GM19240 (cell line): ENCODE measurements at regions not wholly inside any gene's neighbourhood (a gene's known extent, or its start where the extent isn't known, plus 50 kb on each side); places are given as distances from the start of the nearest gene placed in this dataset.

Experiments used
- DNase-seq: peaks from one replicate; pipeline ENCODE4 v3.0.0; 2011; ENCODE audit warnings: low spot score; ENCODE audit not compliant: insufficient read length

DNA sequence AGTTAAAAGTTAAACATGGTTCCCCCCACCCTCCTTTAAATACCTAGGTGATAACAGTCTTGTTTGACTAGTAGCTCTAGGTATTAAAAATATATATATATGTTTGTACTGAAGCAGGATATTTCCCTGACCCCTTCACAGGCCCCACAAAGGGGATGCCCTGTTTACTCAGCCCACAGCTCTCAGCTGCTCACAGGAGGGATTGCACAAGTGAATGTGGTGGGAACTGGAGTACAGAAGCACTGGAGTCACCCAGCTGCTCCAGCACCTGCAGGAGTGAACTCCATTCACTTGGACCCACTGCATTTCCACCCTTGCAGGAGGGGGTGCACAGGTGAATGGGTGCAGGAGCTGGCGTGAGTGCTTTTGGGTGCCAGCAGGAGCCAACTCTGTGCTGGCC is 99.3 kb upstream of the TLR3 start:
- DNase-seq: no peak

DNA sequence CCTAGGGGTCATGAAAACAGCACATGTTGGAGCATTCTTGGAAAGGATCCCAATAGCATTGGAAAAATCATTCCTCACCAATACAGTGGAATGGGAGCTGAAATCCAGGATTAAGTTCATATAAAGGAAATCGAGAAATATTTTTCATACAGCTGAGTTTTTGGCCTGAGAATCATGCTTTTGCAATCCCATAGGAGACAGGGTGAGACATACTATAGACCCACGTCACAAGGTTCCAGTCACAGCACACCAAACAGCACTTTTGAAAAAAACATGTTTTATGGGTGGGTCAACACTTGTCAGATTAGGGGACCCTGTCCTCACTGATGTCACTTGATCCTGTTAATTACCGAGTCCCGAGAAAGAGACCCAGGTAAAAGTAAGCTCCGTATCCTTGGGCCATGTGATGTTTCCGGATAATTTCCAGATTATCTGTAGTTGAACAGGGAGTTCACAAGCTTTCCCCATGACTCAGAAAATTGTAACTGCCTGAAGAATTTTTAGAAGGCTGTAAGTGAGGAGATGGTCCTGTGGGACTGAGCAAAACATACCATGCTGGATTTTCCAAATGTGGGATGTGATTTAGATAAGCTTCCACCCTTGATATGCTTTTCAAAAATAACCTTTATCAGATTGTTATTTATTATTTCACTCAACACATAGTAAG is 80.9 kb upstream of the TLR3 start:
- DNase-seq: no peak

DNA sequence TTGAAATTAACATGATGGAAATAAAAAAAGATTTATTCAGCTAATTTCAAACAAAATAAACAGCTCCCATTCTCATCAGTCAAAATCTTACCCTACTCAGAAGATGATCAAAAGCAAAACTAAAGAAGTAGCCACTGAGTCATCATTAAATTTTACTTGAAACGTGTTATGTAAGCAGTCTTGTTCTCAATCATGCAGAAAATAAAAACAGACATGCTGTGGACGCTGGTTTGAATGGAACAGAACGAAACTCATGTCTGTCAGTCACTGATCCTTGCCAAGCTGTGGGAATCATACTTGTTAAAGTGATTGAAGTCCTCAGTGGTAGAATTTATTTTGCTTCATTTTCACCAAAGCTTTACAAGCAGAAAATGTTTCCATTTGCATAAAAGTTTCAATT is 77.2 kb upstream of the TLR3 start:
- DNase-seq: no peak

DNA sequence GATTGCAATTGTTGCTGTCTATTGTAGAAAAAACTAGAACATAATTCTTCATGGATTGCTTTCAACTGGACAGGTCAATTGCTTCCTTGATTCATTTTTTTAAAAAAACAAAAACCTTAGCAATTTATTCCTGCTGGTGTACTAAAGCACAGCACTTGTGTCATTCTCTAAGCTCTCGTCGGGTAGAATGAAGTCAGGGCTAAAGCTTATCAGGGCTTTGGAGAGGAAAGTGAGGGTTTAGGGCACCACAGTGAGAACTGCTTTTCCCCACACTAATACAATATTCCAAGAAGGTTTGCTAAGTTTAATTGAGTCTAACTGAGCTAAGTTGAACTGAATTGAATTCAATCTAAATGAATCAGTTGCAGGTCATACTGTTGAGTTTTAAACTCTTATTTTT is 76.4 kb upstream of the TLR3 start:
- DNase-seq: no peak

DNA sequence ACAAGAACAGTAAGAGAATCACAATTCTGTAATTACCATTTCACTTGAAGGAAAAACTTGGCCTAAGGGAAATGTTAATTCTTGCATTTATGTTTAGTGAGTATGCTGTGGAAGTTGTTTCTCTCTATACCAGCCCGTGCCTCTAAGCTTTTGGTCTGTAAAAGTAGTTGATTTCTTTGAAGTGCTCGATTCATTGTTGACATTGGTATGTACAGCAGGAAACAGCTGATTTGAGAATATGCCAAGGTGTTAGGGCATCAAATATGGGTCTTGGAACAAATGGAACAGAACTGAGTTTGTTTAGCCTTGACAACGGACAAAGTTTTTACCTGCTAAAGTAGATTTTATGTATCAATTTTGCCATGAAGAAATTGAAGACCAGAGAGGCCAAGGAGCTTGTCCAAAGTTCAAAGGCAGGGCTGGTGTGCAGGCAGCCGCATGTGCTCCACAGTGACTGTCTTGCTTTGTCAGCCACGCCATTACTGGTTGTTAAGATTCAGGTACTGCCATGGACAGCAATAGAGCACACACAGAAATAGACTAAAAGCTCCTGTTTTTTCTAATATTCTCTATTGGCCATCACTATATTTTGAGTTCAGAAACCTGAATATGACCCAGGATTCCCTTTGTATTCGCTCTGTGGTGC is 75.5 kb upstream of the TLR3 start:
- DNase-seq: no peak

DNA sequence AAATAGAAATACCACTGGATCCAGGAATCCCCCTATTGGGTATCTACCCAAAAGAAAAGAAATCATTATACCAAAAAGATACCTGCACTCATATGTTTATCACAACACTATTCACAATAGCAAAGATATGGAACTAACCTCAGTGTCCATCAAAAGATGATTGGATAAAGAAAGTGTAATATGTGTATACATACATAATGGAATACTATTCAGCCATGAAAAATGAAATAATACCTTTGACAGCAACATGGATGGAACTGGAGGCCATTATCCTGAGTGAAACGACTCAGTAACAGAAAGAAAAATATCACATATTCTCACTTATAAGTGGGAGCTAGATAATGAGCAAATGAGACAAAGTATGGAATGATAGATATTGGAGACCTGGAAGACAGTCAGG is 74.2 kb upstream of the TLR3 start:
- DNase-seq: no peak

DNA sequence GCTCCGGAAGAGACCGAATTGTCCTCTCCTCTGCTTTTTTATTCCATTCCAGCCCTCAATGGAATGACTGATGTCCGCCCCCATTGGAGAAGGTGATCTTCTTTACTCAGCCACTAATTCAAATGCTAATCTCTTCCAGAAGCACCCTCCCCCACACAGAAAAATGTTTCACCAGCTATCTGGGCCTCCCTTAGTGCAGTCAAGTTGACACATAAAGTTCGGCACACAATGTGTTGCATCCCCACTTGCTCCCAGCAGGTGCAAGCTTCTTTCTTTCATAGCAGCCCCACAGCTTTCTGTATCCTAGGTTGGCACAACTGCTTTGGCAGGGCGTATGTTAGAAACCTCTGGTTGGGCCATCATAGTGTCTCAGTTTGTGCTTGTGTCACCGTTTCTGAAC is 73.3 kb upstream of the TLR3 start:
- no peak for DNase-seq

DNA sequence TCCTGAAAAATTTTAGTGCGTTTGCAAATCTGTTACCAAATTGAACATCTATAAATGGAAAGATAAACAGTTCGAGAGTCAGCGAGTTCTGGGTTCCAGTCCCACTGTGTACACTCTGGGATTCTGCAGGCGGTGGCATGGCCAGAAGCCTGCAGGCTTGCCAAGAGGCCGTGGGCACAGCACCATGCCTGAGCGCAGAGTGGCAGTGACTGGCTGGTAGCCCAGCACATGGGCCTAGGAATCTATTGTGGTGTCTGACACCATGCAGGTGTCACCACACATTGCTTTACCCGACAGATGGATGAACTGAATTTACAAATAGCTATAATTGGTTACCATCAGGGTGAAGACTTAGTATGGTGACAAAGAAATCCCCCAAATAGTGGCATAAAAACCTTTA is 71.7 kb upstream of the TLR3 start:
- DNase-seq: no peak

DNA sequence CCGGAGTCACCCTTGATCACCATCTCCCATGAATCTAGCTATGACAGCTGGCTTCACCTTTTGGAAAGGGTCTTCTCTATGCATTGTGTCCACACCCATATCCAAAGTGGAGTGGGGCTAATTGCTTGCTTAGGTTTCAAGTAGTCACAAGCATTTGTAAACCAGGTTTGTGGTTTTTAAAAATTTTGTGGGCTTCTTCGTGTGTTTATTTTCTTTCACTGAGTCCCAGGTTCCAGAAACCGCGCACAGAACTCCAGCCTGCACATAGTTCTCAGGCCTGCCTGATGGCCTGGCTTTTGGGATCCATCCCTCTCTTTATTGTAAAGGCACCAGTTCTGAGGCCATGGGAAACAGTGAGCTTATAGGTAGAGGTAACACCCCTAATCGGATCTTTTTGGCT is 70.2 kb upstream of the TLR3 start:
- no peak for DNase-seq

DNA sequence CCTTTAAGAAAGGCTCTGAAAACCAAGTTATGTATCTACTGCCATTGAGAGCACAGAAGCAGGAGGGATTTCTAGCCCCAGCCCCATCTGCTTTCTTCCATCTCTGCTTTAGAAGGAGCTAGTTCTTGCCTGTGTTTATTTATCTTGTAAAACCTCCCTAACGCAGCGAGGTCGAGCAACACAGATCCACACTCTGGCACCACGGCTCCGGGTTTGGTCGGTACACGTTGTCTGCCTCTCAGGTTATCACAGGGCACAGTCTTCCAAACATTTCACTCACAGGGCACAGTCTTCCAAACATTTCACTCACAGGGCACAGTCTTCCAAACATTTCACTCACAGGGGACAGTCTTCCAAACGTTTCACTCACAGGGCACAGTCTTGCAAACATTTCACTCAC is 69.7 kb upstream of the TLR3 start:
- DNase-seq: no peak

DNA sequence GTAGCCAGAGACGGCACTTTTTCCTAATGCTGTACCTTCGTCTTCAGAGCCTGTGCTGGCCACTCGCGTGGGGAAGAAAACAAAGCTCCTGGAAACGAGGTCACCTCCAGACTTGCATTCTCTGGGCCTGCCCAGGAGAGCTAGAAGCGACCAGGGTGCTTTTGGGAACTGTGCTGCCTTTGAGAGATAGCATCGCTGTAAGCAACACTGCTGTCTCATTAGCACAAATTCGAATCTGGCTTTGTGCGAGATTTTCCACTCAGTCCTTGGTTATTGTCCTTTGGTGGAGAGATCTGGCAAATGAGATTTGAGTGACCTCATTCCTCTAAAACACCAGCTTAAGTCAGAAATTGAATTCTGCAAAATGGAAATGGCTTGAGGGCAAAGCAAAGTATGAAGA is 66.1 kb upstream of the TLR3 start:
- no peak for DNase-seq

DNA sequence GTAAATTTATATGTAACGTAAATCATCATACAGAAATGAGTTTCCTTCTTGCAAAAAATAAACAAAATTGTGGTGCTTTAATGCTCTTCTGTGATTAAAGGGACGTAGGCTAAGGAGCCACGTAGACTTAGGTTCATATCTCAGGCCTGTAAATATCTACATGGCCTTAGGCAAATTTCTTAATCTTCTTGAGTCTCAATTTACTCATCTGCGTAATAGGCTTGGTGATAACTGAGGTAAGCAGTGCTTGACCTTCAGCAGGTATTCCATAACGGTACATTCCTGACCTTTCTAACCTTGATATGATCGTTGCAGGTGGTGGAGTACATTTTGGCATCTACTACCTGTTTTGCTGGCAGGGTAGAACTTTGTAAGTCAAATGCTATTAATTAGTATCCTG is 65.2 kb upstream of the TLR3 start:
- no peak for DNase-seq

DNA sequence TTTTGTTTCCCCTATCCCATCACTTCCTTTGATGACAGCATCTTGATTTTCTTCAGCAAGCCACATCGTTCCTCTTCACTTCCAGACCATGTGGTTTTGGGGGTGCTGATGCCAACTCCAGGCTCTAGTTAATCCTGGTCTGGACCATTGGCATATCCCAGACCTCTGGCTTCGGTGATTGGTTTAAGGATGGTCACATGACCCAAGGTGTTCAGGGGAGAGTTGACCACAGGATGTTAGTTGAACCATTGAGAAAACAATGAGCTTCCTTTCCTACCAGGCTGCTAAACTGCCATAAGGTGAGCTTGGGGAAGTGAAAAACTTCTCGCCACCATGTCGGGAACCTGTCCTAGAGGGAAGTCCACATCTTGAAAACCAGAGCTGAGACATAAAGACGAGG is 60.9 kb upstream of the TLR3 start:
- no peak for DNase-seq

DNA sequence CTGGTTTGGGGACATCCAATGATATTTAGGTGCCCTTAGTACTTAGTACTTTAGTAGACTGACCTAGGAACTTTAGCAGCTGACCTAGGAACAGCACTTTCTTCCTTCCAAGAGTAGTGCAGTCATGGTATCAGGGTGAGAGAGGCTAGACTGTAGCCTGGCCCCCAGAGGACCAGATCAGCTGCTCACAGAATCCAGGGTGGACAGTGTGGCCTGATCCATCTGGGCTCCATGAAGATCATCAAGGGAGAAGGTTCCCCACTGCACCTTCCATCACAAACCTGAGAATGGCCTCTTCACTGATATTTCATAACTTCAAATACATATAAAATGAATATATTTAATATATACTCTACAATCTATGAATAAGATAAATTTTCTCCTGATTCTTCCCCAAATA is 59.0 kb upstream of the TLR3 start:
- no peak for DNase-seq

DNA sequence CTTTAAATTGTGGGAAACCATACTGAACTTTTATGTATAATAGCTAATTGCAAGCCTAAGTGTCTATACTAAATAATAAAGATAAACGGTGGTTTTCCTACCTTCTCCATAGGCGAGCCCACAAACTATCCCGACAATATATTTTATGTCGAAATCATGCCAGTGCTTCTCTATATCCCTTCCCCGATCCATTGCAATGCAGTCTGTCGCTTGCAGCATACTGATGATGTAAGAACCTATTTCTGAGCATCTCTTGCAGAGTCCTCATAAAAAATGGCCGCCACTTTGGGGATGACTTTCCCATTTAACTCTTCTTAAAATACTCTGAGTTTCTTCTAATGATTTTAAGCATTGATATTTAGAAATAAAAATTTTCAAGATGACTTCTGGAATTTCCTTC is 58.1 kb upstream of the TLR3 start:
- DNase-seq: no peak

DNA sequence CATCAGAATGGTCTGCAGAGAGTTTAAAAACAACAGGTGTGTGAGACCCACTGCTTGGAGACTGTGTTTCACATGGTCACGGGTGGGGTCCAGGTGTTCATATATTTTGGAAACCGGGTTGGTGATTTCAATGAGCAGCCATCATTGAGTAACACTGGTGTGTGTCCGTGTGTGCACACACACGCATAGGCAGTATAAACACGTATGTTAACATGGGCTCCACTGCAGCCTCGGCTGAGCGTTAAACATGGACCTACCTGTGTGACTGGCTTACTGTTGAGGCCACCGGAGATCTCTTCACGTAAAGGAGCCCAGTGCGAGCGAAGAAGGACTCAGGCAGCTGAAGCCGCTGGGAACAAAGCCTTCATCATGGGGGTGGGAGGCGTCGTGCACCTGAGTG is 56.9 kb upstream of the TLR3 start:
- no peak for DNase-seq

DNA sequence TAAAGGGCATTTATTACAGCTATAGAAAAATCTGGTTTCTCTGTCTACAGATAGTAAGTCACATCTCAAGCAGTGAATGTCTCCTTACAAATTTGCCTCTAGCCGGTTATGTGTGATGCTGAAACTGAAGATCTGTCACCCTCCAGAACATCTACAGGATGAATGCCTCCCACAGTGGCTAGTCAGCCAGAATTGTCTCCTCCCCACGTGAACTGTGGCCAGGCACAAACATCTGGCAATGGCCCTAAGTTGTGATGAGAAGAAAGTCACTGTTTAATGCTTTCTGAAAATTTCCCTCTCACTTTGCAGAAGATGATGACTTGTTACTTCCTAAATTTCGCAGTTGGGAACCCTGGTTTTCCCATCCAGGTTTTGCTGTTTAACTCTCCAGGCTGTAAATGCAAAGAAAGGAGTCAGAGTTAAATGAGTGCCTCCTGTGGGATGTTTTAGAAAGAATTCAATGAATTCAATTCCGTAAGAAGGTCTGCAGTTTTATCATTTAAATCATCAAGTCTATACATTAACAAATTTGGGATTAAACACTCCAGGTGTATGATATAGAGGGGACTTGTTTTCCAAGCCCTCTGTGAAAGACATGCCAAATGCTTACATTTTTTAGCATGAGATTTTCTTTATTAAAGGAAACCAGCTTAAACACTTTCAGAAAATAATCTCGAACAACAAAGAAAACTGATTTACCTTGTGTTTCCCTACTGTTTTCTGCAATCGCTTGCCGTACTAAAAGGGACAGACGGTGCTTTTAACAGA is 55.4 kb upstream of the TLR3 start:
- DNase-seq: no peak

DNA sequence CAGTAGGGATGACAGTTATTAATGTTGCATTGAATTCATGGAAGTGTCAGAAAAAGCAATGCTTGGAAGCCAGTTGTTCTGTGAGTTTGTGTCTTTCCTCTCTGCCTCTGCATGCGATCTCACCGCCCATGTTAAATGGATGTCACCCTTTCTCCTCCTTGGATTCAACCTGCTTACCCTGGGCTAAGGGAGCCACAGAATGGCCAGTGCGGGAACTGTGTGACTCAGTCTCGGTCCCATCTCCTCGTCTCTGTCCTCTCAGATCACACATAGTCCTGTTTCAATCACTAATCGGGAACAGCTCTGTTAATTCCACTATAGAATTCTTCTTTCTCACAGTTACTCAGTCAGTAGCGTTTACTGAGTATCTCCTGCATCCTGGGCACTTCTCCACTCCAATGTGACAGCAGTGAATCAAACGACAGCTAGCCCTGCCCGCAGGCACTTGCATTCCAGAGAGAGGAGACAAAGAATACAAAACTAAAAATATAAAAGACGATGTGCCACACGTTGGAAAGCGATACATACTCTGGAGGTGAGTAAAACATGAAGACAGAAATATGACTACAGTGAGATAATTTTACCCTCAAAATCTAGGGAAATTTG is 53.6 kb upstream of the TLR3 start:
- no peak for DNase-seq

DNA sequence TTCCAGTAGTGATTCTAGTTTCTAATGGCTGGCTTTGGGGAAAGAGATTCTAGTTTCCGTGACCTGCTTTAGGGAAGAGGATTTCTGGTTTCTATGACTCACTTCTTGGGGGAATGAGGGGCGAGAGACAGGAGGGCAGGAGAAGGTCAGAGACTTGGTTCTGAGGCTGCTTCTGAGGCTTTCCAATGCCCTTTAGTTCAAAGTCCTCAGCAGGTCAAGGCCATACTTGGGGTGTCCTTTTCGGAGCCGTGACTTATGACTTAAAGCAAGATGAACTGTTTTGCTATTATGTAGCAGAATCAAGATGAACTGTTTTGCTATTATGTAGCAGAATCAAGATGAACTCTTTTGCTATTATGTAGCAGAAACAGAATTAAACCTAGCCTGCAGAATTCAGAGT is 52.2 kb upstream of the TLR3 start:
- DNase-seq: no peak

DNA sequence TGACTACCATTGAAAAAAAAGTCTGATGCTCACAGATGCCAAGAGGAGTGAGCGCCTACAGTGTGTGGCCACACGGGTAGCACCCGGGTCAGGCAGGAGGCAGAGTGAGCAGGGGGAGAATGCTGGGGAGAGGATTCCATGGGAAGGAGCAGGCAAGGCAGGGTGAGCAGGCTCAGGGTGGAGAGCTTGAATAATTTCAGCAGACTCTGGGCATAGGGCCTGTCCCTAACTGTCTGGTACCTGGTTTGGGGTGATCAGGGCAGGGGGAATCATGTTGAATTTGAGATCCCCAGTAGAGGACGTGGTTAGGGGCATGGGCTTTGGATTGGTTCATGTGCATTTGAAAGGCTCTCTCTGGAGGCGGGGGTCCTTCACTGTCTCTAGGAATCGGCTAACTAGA is 51.2 kb upstream of the TLR3 start:
- no peak for DNase-seq

DNA sequence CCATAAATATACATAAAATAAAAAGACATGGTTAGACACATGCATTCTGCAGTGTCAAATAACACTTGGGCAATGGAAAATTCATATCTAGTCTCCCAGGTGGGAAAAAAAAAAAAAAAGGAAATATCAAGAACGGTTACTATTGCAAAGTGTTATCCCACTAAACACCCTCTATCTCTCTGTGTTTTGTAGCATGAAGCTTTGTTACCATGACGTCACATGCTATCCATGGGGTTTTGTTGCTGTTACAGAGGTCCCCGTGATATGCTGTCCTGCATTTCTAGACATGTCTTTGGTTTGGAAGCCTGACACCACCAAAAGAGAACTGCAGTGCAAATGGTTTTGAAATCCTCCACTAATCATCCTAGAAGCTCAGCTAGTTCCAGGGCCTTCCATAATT is 50.7 kb upstream of the TLR3 start:
- DNase-seq: no peak

DNA sequence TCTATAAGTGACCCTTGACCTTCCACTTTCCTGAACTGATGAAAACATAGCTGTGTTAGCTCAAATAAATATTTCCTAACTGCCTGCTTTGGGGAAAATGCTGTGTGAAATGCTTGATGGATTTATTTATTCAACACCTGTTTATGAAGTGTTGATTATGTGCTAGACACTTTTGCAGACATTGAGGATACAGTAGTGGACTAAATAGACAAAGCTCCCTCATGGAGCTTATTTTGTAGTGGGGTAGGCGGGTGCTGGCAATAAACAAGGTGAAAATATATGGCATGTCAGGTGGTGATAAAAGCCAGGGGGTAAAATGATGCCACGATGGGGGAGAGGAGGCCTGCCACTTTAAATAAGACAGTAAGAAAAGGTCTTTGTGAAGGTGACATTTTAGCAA is 50.2 kb upstream of the TLR3 start:
- DNase-seq: no peak
